ENCODE measurements at regions not wholly inside any gene's neighbourhood (a gene's known extent, or its start where the extent isn't known, plus 50 kb on each side); places are given as distances from the start of the nearest gene placed in this dataset.
"Not testable (repeated sequence)": the region's sequence is repeated elsewhere in the genome, so short reads cannot be mapped to it uniquely, and the experiment has no call there.

DNA sequence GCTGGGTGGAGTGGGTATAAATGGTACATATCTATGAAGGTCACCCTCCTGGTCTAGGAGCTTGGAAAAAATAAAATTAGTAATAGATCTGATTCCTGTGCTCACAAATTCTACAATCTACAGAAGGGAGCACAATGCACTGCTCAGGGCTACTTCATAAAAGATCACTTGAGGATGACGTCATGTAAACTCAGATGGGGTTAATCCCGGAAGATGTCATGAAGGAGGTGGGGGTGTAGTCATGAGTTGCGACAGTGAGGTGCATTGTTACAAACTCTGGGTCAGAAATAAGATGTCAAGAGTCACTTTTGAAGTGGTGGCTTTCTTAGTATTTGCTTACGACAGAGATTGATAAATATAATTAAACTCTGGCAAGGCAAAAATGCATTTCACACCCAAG lies 68.2 kb downstream of the LHX9 start:
- Mint-ChIP-seq H3K27ac (no peak overlapping the region), H3K9me3 (no peaks in the 10 kb centered on the region), H3K4me1 (no peaks in the 10 kb centered on the region), H3K27me3 (peaks cover 11% of the 10 kb centered on the region), H3K36me3 (ENCODE audit: low read depth) (no peaks in the 10 kb centered on the region), H3K4me3 (no peak overlapping the region)
- ChIA-PET POLR2A (no interaction called here), CTCF (no interaction called here)
- no peak for DNase-seq

DNA sequence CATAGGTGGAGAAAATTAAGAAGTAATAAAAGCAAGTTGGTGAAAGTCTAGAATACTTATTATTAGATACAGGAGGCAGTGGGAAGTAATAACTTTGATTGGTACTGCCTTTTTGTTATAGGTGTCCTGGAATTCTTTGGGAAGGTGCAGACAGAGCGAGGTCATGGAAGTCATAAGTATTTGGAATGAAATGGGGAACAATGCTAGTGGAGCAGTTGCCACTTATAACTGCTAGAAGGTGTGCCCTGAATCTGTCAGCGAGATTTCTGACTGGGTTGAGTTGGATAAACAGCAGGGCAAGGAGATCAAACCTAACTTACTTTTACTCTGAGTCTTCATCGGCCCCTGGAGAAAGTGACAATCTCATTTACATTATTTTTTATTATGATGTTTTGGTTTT lies 69.6 kb downstream of the LHX9 start:
- CTCF ChIA-PET, result no interaction called here
- Mint-ChIP-seq H3K4me1 (no peaks in the 10 kb centered on the region), H3K4me3 (no peak overlapping the region), H3K9me3 (no peaks in the 10 kb centered on the region), H3K27ac (no peak overlapping the region), H3K36me3 (ENCODE audit: low read depth) (no peaks in the 10 kb centered on the region), H3K27me3 (peaks cover 9% of the 10 kb centered on the region)
- POLR2A ChIA-PET, result no interaction called here
- no peak for DNase-seq

DNA sequence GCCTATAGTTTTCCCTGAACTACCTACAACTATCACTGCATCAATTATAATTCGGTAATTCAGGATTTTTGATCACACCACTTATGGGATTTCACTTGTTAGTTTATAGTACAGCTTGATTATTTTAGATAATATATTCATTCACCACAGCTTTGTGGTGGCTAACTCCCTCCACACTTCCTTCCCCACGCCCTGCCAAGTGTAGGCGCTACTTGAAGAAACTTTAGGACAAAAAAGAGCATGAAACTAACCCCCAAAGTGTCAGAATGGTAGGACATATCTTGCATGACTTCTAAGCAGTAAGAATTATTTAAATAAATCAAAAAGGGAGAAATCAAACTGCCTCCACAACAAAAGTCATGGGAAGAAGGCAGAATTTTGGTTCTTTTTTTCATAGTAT lies 70.1 kb downstream of the LHX9 start:
- H3K27me3 Mint-ChIP-seq, result peaks cover 8% of the 10 kb centered on the region
- POLR2A ChIA-PET, result no interaction called here
- DNase-seq, result no peak
- H3K4me3 Mint-ChIP-seq, result no peak overlapping the region
- no peaks in the 10 kb centered on the region for H3K4me1 Mint-ChIP-seq
- H3K36me3 Mint-ChIP-seq (ENCODE audit: low read depth), result no peaks in the 10 kb centered on the region
- H3K9me3 Mint-ChIP-seq, result no peaks in the 10 kb centered on the region
- CTCF ChIA-PET, result no interaction called here
- no peak overlapping the region for H3K27ac Mint-ChIP-seq

DNA sequence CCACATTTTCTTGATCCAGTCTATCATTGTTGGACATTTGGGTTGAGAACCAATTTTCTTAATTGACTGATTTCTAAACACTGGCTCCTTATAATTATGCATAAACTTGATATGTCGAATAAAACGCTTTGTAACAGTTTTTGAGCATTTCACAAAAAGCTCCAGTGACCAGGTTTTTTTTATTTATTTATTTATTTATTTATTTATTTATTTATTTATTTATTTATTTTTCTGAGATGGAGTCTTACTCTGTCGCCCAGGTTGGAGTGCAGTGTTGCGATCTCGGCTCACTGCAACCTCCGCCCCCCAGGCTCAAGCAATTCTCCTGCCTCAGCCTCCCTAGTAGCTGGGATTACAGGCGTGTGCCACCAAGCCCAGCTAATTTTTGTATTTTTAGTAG lies 71.4 kb downstream of the LHX9 start:
- H3K4me1 Mint-ChIP-seq; H3K27me3 Mint-ChIP-seq; DNase-seq; H3K4me3 Mint-ChIP-seq; CTCF ChIA-PET; POLR2A ChIA-PET; H3K36me3 Mint-ChIP-seq (ENCODE audit: low read depth); H3K27ac Mint-ChIP-seq; H3K9me3 Mint-ChIP-seq: not testable (repeated sequence)

DNA sequence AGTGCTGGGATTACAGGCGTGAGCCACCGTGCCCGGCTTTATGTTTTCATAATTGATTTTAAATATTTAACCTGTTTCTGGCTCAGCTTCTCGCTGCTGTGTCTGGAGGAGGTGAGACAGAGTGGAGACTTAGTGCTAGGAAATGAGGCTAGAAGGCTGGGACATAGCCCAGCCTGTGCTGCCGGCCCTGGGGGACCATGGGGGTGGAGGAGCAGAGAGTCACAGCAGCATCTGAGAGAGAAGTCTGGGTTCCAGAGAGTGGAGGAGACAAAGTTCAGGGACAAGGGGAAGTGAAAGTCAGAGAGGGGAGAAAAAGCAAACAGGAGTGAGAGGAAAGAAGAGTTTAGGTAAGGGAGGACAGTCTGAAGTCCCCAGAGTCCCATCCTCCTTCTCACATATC lies 71.9 kb downstream of the LHX9 start:
- H3K4me1 Mint-ChIP-seq, result no peaks in the 10 kb centered on the region
- CTCF ChIA-PET, result no interaction called here
- no peaks in the 10 kb centered on the region for H3K9me3 Mint-ChIP-seq
- no peaks in the 10 kb centered on the region for H3K36me3 Mint-ChIP-seq (ENCODE audit: low read depth)
- POLR2A ChIA-PET, result no interaction called here
- peaks cover 3% of the 10 kb centered on the region for H3K27me3 Mint-ChIP-seq
- no peak for DNase-seq
- H3K27ac Mint-ChIP-seq, result no peak overlapping the region
- no peak overlapping the region for H3K4me3 Mint-ChIP-seq

DNA sequence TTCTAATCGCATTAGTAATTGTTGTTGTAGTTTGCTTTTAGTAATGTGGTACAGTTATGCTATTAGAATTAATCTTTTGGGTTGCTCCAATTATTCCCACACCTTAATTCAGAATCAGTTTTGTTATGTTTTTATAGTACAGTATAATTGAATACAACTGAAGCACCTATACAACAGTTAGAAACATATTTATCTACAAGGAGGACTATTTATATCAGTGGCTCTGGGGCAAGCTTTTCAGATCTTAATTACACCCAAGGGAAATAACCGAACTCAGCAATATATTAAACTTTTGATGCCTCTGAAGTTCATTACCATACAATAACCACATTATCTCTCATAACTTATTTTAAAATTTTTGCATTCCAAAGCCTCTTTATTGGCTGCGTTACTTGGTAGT lies 74.4 kb downstream of the LHX9 start:
- no peak overlapping the region for H3K4me3 Mint-ChIP-seq
- ChIA-PET CTCF (no interaction called here), POLR2A (interaction anchor here (0.7 kb wide), 1 partner anchor 334 kb away, joined by 4 read pairs; no protein-coding TSS in a partner anchor)
- H3K9me3 Mint-ChIP-seq, result no peaks in the 10 kb centered on the region
- no peaks in the 10 kb centered on the region for H3K36me3 Mint-ChIP-seq (ENCODE audit: low read depth)
- no peak overlapping the region for H3K27ac Mint-ChIP-seq
- no peak for DNase-seq
- peaks cover 3% of the 10 kb centered on the region for H3K4me1 Mint-ChIP-seq
- H3K27me3 Mint-ChIP-seq, result peaks cover 3% of the 10 kb centered on the region

DNA sequence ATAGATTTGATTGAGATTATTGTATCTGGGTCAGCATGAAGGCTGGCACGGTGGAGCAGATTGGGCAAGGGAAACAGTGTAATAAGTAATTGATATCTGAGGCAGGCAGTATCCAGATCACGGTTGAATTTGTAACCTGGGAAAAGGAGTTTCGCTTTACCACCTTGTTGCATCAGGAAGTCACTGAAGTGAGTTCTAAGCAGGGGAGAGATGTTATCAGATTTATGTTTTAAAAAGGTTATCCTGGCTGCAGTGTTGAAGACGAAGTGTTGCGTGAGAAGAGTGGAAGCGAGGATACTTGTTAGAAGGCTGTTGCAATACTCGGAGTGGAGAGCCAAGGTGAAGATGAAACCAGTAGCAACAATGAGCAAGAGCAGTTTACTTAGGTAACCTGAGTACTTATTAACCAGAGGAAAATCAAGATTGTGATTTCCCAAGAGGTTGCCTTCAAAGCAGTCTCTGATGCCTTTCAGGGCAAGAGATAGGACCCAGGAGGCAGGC lies 77.8 kb downstream of the LHX9 start:
- Mint-ChIP-seq H3K4me1 (peaks cover 3% of the 10 kb centered on the region), H3K36me3 (ENCODE audit: low read depth) (no peaks in the 10 kb centered on the region), H3K27ac (no peak overlapping the region), H3K4me3 (no peak overlapping the region), H3K9me3 (no peaks in the 10 kb centered on the region), H3K27me3 (peaks cover 4% of the 10 kb centered on the region)
- CTCF ChIA-PET, result interaction anchor here (1.3 kb wide), 1 partner anchor 10 kb away, joined by 3 read pairs; no protein-coding TSS in a partner anchor
- POLR2A ChIA-PET, result no interaction called here
- no peak for DNase-seq

DNA sequence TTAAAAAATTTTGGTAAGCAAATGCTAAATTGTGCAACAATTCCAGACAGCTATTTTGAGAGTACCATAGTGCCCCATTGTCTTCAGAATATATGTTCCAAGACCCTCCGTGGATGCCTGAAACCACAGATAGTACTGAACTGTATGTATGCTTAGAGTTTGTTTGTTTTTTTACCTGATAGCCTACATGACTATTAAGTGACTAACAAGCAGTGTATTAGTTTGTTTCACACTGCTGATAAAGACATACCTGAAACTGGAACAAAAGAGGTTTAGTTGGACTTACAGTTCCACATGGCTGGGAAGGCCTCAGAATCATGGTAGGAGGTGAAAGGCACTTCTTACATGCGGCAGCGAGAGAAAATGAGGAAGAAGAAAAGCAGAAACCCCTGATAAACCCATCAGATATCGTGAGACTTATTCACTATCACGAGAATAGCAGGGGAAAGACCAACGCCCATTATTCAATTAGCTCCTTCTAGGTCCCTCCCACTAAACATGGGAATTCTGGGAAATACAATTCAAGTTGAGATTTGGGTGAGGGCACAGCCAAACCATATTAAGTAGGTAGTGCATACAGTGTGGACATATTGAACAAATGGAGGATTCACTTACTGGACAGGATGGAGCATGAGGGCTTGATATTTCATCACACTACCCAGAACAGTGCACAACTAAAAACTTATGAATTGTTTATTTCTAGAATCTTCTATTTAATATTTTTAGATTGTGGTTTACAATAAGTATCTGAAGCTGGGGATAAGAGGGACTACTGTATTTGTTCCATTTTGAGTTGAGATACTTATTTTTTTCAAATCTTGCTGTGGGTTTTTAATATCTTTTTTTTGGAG lies 78.5 kb downstream of the LHX9 start:
- CTCF ChIA-PET, result interaction anchor here (1.3 kb wide), 1 partner anchor 9 kb away, joined by 3 read pairs; no protein-coding TSS in a partner anchor
- Mint-ChIP-seq H3K9me3 (no peaks in the 10 kb centered on the region), H3K27ac (no peak overlapping the region), H3K27me3 (peaks cover 7% of the 10 kb centered on the region), H3K4me1 (peaks cover 3% of the 10 kb centered on the region), H3K36me3 (ENCODE audit: low read depth) (no peaks in the 10 kb centered on the region), H3K4me3 (no peak overlapping the region)
- POLR2A ChIA-PET, result no interaction called here
- DNase-seq, result no peak

DNA sequence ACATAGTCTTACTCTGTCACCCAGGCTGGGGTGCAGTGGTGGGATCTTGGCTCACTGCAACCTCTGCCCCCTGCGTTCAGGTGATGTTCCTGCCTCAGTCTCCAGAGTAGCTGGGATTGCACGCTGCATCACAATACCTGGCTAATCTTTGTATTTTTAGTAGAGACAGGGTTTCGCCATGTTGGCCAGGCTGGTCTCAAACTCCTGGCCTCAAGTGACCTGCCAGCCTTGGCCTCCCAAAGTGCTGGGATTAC lies 79.0 kb downstream of the LHX9 start:
- H3K27me3 Mint-ChIP-seq; CTCF ChIA-PET; H3K4me3 Mint-ChIP-seq; H3K36me3 Mint-ChIP-seq (ENCODE audit: low read depth); H3K27ac Mint-ChIP-seq; H3K4me1 Mint-ChIP-seq; H3K9me3 Mint-ChIP-seq; POLR2A ChIA-PET; DNase-seq: not testable (repeated sequence)

DNA sequence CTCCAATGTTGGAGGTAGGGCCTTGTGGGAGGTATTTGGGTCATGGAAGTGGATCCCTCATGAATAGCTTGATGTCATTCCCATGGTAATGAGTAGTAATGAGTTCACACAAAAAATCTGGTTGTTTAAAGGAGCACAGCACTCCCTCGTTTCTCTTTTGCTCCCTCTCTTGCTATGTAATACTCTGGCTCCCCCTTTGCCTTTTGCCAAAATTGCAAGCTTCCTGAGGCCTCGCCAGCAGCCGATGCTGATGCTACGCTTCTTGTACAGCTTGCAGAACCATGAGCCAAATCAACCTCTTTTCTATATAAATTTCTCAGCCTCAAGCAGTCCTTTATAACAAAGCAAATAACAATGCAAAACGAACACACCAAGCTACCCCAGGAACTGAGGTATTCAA lies 80.9 kb downstream of the LHX9 start:
- peaks cover 7% of the 10 kb centered on the region for H3K27me3 Mint-ChIP-seq
- no peak overlapping the region for H3K27ac Mint-ChIP-seq
- ChIA-PET POLR2A (no interaction called here), CTCF (interaction anchor here (1.0 kb wide), 1 partner anchor 17 kb away, joined by 3 read pairs; no protein-coding TSS in a partner anchor)
- H3K36me3 Mint-ChIP-seq (ENCODE audit: low read depth), result no peaks in the 10 kb centered on the region
- no peak for DNase-seq
- no peaks in the 10 kb centered on the region for H3K9me3 Mint-ChIP-seq
- peaks cover 3% of the 10 kb centered on the region for H3K4me1 Mint-ChIP-seq
- H3K4me3 Mint-ChIP-seq, result no peak overlapping the region

DNA sequence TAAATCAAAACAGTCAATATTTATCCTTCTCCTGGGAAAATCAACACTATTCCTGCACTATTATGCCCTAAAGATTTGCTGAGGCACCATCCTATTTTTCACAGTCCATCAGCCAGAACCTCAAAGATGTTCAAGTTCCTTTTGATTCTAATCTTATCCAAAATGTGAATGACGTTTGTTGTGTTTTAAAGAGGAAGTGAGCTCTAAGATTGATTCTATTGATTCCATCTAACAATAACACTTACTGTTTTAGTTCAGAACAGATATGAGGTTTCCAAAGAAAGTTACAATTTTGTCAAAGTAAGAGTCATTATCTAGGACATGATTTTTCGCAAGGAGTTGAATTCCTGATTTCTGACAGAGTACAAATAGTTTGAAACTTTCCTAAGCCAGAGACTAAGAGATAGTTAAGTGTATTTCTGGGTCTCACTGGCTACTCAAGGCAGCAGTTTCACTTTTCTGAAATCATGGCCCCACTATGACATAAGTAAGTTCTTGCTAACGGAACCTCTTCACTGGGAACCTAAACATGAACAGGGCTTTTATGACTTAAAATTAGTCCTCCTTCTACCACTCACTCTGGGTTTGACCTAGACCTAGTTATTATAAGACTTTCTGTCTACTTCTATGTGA lies 84.7 kb downstream of the LHX9 start:
- no peak overlapping the region for H3K27ac Mint-ChIP-seq
- ChIA-PET POLR2A (no interaction called here), CTCF (no interaction called here)
- H3K27me3 Mint-ChIP-seq, result peaks cover 13% of the 10 kb centered on the region
- no peaks in the 10 kb centered on the region for H3K9me3 Mint-ChIP-seq
- H3K4me3 Mint-ChIP-seq, result no peak overlapping the region
- DNase-seq, result no peak
- H3K36me3 Mint-ChIP-seq (ENCODE audit: low read depth), result no peaks in the 10 kb centered on the region
- no peaks in the 10 kb centered on the region for H3K4me1 Mint-ChIP-seq

DNA sequence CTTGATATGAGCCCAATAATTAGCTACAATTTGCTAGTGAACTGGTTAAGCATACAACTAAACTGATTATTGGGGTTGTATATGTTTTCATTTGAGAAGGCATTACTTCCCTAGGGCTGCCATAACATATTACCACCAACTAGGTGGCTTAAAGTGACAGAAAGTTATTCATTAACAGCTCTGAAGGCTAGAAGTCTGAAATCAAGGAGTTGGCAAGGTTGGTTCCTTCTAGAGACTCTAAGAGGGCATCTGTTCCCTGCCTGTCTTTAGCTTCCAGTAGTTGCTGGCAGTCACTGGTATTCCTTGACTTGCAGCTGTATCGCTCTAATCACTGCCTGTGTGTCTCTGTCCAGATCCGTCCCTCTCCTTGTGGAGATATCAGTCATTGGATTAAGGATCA lies 86.3 kb downstream of the LHX9 start:
- Mint-ChIP-seq H3K36me3 (ENCODE audit: low read depth) (no peaks in the 10 kb centered on the region), H3K27me3 (peaks cover 18% of the 10 kb centered on the region), H3K27ac (no peak overlapping the region), H3K4me1 (no peaks in the 10 kb centered on the region), H3K4me3 (no peak overlapping the region), H3K9me3 (peaks cover 1% of the 10 kb centered on the region)
- DNase-seq, result no peak
- ChIA-PET POLR2A (interaction anchor here (0.6 kb wide), 1 partner anchor 208 kb away, joined by 5 read pairs; no protein-coding TSS in a partner anchor), CTCF (interaction anchor here (1.0 kb wide), 1 partner anchor 27 kb away, joined by 3 read pairs; no protein-coding TSS in a partner anchor)

DNA sequence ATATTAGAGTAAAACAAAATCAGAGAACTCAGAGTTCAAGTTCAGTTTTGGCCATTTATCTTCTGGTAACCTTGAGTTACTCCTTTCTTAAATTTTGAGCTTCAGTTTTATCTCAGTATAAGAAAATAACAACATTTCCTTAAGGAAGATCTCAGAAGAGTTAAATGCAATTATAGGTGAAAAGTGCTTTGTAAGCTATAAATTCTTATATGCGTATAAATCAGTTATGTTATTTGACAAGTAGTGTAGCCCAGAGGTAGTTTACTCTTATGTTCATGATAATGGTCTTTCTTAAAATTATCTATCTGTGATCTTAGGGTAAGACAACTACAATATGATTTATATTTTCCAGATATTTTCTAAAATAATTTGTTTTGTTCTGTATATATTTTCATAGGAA lies 89.8 kb downstream of the LHX9 start:
- Mint-ChIP-seq H3K27me3 (peaks cover 11% of the 10 kb centered on the region), H3K9me3 (peaks cover 26% of the 10 kb centered on the region), H3K4me3 (no peak overlapping the region), H3K4me1 (no peaks in the 10 kb centered on the region), H3K27ac (no peak overlapping the region), H3K36me3 (ENCODE audit: low read depth) (peaks cover 2% of the 10 kb centered on the region)
- DNase-seq, result no peak
- ChIA-PET CTCF (no interaction called here), POLR2A (no interaction called here)

Data from activated CD4-positive, alpha-beta T cell treated with anti-CD3 and anti-CD28 coated beads, Interleukin-2, amount 10 ng/mL, durations not matched to agents 7 days and 5 days (primary cell).